ENCODE measurements at regions not wholly inside any gene's neighbourhood (a gene's known extent, or its start where the extent isn't known, plus 50 kb on each side); places are given as distances from the start of the nearest gene placed in this dataset.

DNA sequence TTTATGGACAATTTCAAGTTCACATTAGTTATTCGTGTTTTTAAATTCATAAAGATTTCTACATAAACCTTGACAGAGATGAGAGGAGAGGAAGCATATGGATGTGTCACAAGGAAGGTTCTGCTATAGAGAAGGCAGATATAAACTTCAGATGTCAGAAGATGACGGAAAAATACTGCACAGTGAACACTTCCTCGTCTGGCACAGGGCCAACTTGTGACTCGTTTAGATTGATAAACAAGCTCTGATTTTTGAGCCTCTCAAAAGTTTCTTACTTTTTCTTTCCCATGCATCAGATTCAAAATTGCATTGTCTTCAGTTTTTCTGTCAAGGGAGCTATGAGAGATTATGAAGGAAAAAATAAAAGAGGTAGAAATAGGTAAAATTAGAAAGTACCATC lies 156.4 kb upstream of the MINDY3 start:
- TF ChIP-seq, protein P1, sequence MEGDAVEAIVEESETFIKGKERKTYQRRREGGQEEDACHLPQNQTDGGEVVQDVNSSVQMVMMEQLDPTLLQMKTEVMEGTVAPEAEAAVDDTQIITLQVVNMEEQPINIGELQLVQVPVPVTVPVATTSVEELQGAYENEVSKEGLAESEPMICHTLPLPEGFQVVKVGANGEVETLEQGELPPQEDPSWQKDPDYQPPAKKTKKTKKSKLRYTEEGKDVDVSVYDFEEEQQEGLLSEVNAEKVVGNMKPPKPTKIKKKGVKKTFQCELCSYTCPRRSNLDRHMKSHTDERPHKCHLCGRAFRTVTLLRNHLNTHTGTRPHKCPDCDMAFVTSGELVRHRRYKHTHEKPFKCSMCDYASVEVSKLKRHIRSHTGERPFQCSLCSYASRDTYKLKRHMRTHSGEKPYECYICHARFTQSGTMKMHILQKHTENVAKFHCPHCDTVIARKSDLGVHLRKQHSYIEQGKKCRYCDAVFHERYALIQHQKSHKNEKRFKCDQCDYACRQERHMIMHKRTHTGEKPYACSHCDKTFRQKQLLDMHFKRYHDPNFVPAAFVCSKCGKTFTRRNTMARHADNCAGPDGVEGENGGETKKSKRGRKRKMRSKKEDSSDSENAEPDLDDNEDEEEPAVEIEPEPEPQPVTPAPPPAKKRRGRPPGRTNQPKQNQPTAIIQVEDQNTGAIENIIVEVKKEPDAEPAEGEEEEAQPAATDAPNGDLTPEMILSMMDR (IDR thresholded peaks at IDR 0.05; ENCODE audit: low read length), result no peak
- TF ChIP-seq EZH2phosphoT487 (IDR thresholded peaks at IDR 0.05; ENCODE audit: low read length), result no peak
